ENCODE measurements at regions not wholly inside any gene's neighbourhood (a gene's known extent, or its start where the extent isn't known, plus 50 kb on each side); places are given as distances from the start of the nearest gene placed in this dataset.

DNA sequence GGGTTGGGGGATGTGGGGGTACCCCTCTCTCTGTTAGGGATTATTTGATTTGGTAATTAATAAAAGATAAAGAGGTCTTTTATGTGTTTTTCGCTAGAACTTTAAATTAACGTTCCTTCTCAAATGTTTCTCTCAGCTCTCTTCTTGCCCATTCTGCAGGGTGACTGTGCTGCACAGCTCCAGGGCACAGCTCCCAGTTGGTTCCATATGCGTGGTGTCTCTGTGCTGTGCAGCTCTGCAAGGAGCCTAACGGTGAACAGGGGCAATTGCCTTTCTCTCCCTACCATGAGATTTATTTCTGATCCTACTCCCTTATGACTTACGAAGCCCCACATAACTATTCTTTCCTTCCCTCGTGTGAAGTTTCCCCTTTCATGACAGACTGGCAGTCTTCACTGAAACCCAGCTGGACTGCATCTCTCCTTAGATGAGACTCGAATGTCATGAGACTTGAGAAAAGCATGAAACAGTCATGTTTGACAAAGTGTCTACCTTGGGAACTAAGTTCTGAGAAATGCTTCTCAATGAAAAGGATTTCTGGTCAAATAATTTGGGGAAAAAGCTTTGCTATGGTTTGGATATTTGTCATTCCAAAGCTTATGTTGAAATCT, 50.2 kb upstream of the SPRY1 start:
- Histone ChIP-seq H3K79me2 (no peaks in the 10 kb centered on the region), H3K27me3 (ENCODE audit: control insufficient read depth, insufficient read depth, low read length) (no peaks in the 10 kb centered on the region), H2AFZ (no peak overlapping the region), H3K9ac (no peak overlapping the region), H3K36me3 (ENCODE audit: control insufficient read depth, insufficient read depth, low read length) (no peaks in the 10 kb centered on the region), H3K4me3 (ENCODE audit: low read depth, low read length) (no peak overlapping the region), H3K27ac (no peak overlapping the region), H3K9me3 (ENCODE audit: control insufficient read depth, low read length) (no peaks in the 10 kb centered on the region), H3K4me1 (no peaks in the 10 kb centered on the region), H3K4me2 (ENCODE audit: low read length) (no peak overlapping the region)
- no peak for TF ChIP-seq CTCF (IDR thresholded peaks at IDR 0.05)
